ENCODE measurements at regions not wholly inside any gene's neighbourhood (a gene's known extent, or its start where the extent isn't known, plus 50 kb on each side); places are given as distances from the start of the nearest gene placed in this dataset.

DNA sequence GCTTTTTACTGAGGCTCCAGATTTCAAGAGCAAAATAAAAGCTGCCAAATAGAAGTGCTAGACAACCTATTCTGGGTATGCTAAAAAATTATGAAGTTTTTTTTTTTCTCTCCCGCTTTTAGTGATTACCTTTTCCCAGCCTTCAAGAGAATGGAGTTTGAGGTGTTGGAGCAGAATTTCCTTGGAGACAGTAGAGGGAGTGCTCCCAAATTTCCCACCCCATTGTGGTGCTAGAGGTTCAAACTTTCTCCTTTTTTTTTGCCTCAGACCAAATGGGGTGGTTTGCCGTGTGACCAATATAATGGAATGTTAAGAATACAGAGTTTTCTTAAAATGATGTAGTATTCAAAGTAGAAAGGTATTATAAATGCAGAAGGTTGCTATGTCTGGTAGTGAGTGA is 244.2 kb upstream of the RIOK2 start:
- H3K27me3 Mint-ChIP-seq: no peaks in the 10 kb centered on the region
- Histone ChIP-seq H4K20me1 (ENCODE audit: control insufficient read depth, insufficient read depth, low read length, poor library complexity, severe bottlenecking) (no peaks in the 10 kb centered on the region), H3K4me1 (ENCODE audit: control insufficient read depth in 2 of 2, insufficient read depth in 2 of 2, low read length in 2 of 2) (no peaks in the 10 kb centered on the region), H3K4me3 (ENCODE audit: control extremely low read depth in 1 of 5, extremely low read depth in 1 of 5, insufficient read depth in 1 of 5, low read depth in 2 of 5, low read length in 4 of 5) (no peak overlapping the region), H3K27me3 (replicated peaks in 1 of 4; ENCODE audit: control extremely low read depth in 1 of 4, control insufficient read depth in 3 of 4, insufficient read depth in 4 of 4, low read length in 3 of 4) (no peaks in the 10 kb centered on the region), H3K4me2 (replicated peaks; ENCODE audit: low read depth, low read length, poor library complexity, severe bottlenecking) (no peak overlapping the region), H3K79me2 (ENCODE audit: control insufficient read depth, insufficient read depth, low read length) (no peaks in the 10 kb centered on the region), H3K36me3 (replicated peaks in 1 of 2; ENCODE audit: control extremely low read depth in 1 of 2, control insufficient read depth in 1 of 2, extremely low read depth in 1 of 2, insufficient read depth in 2 of 2, low read length in 1 of 2) (no peaks in the 10 kb centered on the region), H3K9me3 (ENCODE audit: control extremely low read depth in 1 of 3, control insufficient read depth in 2 of 3, insufficient read depth in 1 of 3, low read length in 2 of 3) (no peaks in the 10 kb centered on the region), H3K27ac (ENCODE audit: low read length in 2 of 2) (no peak overlapping the region), H3K9ac (ENCODE audit: low read length) (no peak overlapping the region), H2AFZ (ENCODE audit: insufficient read depth, low read depth, low read length, poor library complexity, severe bottlenecking) (no peak overlapping the region)
- no peak for ATAC-seq (ENCODE audit: low read depth)
- H3K4me3 Mint-ChIP-seq: no peak overlapping the region
- DNase-seq: no peak
- TF ChIP-seq CTCF (IDR thresholded peaks at IDR 0.05): no peak
- TF ChIP-seq EZH2 (IDR thresholded peaks at IDR 0.05; ENCODE audit: borderline replicate concordance, insufficient read depth, low read depth, low read length, poor library complexity, severe bottlenecking): no peak
- no peak overlapping the region for H3K27ac Mint-ChIP-seq
- ChIA-PET POLR2A (no interaction called here), CTCF (no interaction called here)
- intact Hi-C loops (cut with micrococcal nuclease): no loop called here
- no CpG with 5 or more reads among the region's 2 CpGs for WGBS (ENCODE audit: insufficient coverage)
- H3K9me3 Mint-ChIP-seq (ENCODE audit: insufficient read depth): no peaks in the 10 kb centered on the region
- no peaks in the 10 kb centered on the region for H3K4me1 Mint-ChIP-seq

DNA sequence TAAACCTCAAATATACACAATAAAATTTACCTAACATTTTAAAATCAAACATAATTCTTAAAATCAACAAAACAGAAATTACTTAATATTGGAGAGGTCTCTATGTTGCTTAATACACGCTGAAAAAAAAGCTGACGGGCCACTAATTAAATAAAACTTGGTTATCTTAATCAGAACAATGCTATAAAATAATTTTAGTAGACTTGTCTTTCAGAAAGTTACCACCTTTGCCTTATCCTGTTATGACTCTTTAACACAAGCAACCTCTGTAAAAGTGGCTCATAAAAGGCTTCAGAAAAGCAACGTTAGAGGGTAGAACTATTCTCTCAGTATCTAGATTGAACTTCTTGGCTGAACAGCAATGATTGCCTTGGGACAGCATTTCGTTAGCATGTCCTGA is 251.0 kb upstream of the RIOK2 start:
- Mint-ChIP-seq H3K27ac (no peak overlapping the region), H3K4me3 (no peak overlapping the region), H3K4me1 (no peaks in the 10 kb centered on the region), H3K27me3 (no peaks in the 10 kb centered on the region), H3K9me3 (ENCODE audit: insufficient read depth) (no peaks in the 10 kb centered on the region)
- Histone ChIP-seq H3K4me3 (ENCODE audit: control extremely low read depth in 1 of 5, extremely low read depth in 1 of 5, insufficient read depth in 1 of 5, low read depth in 2 of 5, low read length in 4 of 5) (no peak overlapping the region), H3K79me2 (ENCODE audit: control insufficient read depth, insufficient read depth, low read length) (no peaks in the 10 kb centered on the region), H3K9ac (ENCODE audit: low read length) (no peak overlapping the region), H3K4me1 (ENCODE audit: control insufficient read depth in 2 of 2, insufficient read depth in 2 of 2, low read length in 2 of 2) (no peaks in the 10 kb centered on the region), H3K4me2 (replicated peaks; ENCODE audit: low read depth, low read length, poor library complexity, severe bottlenecking) (no peak overlapping the region), H3K27me3 (replicated peaks in 1 of 4; ENCODE audit: control extremely low read depth in 1 of 4, control insufficient read depth in 3 of 4, insufficient read depth in 4 of 4, low read length in 3 of 4) (no peaks in the 10 kb centered on the region), H4K20me1 (ENCODE audit: control insufficient read depth, insufficient read depth, low read length, poor library complexity, severe bottlenecking) (no peaks in the 10 kb centered on the region), H3K36me3 (replicated peaks in 1 of 2; ENCODE audit: control extremely low read depth in 1 of 2, control insufficient read depth in 1 of 2, extremely low read depth in 1 of 2, insufficient read depth in 2 of 2, low read length in 1 of 2) (no peaks in the 10 kb centered on the region), H2AFZ (ENCODE audit: insufficient read depth, low read depth, low read length, poor library complexity, severe bottlenecking) (no peak overlapping the region), H3K9me3 (ENCODE audit: control extremely low read depth in 1 of 3, control insufficient read depth in 2 of 3, insufficient read depth in 1 of 3, low read length in 2 of 3) (no peaks in the 10 kb centered on the region), H3K27ac (ENCODE audit: low read length in 2 of 2) (no peak overlapping the region)
- POLR2A ChIA-PET: no interaction called here
- intact Hi-C loops (cut with micrococcal nuclease): no loop called here
- ATAC-seq (ENCODE audit: low read depth): no peak
- TF ChIP-seq CTCF (IDR thresholded peaks at IDR 0.05) (no peak), EZH2 (IDR thresholded peaks at IDR 0.05; ENCODE audit: borderline replicate concordance, insufficient read depth, low read depth, low read length, poor library complexity, severe bottlenecking) (no peak)
- DNase-seq: no peak
- CTCF ChIA-PET: no interaction called here
- WGBS (ENCODE audit: insufficient coverage): no CpG with 5 or more reads among the region's 4 CpGs
